A673 (cell line): ENCODE measurements at regions not wholly inside any gene's neighbourhood (a gene's known extent, or its start where the extent isn't known, plus 50 kb on each side); places are given as distances from the start of the nearest gene placed in this dataset.

Experiments used
- CTCF ChIP-seq: fragments of 300-800, 200-600 bp; sonication (generic); conservative IDR thresholded peaks from 2 replicates; pipeline ENCODE4 v1.5.1; 2017; ENCODE audit warnings: low read depth, mild to moderate bottlenecking, antibody characterized with exemption, low read length, moderate library complexity, mixed read lengths
- EZH2 ChIP-seq: fragments of 200-600 bp; sonication (generic); IDR thresholded peaks from 2 replicates; pipeline ENCODE4 v1.6.1; 2017; ENCODE audit warnings: borderline replicate concordance, low read depth, mild to moderate bottlenecking, mixed read lengths, antibody characterized with exemption, low read length; ENCODE audit not compliant: poor library complexity, severe bottlenecking

- no peak for TF ChIP-seq EZH2
- TF ChIP-seq CTCF = no peak
Measured at GRCh38 chr20:52071136-52071535, 120.4 kb downstream of the ZFP64 start.
